ENCODE measurements at regions not wholly inside any gene's neighbourhood (a gene's known extent, or its start where the extent isn't known, plus 50 kb on each side); places are given as distances from the start of the nearest gene placed in this dataset.
A peak's percentile ranks its signal among the peaks of the same experiment; 100 is the strongest.

GRCh38 chr21:38203229-38203628, 53.6 kb upstream of the KCNJ15 start:
- DNase-seq, result peak; percentile 27

- DNase-seq, result no peak
Measured at GRCh38 chr21:38205940-38206339, 50.9 kb upstream of the KCNJ15 start.

- peak; percentile 66 for DNase-seq
Measured at GRCh38 chr21:38206646-38207045, 50.1 kb upstream of the KCNJ15 start.

Data from fibroblast of skin of scalp (primary cell).